IPS-11a (cell line): ENCODE measurements at regions not wholly inside any gene's neighbourhood (a gene's known extent, or its start where the extent isn't known, plus 50 kb on each side); places are given as distances from the start of the nearest gene placed in this dataset.

Experiments used
- H3K4me3 ChIP-seq: one replicate; pipeline ENCODE4 v1.5.1; 2013; ENCODE audit warnings: low read depth, low read length, control low read depth

GRCh38 chr20:60407938-60408337 is 449.7 kb downstream of the CDH26 start:
- no peak overlapping the region for H3K4me3 ChIP-seq

- no peak overlapping the region for H3K4me3 ChIP-seq
Observed at GRCh38 chr20:60408435-60408834, 450.2 kb downstream of the CDH26 start.

- H3K4me3 ChIP-seq, result no peak overlapping the region
Observed at GRCh38 chr20:60410618-60411264, 452.5 kb downstream of the CDH26 start.

- H3K4me3 ChIP-seq, result no peak overlapping the region
Observed at GRCh38 chr20:60411813-60412212, 453.6 kb downstream of the CDH26 start.

GRCh38 chr20:60420676-60421229 is 462.5 kb downstream of the CDH26 start:
- no peak overlapping the region for H3K4me3 ChIP-seq

- H3K4me3 ChIP-seq, result no peak overlapping the region
Observed at GRCh38 chr20:60422848-60423247, 464.6 kb downstream of the CDH26 start.

GRCh38 chr20:60424267-60424902 is 466.2 kb downstream of the CDH26 start:
- no peak overlapping the region for H3K4me3 ChIP-seq

GRCh38 chr20:60427516-60427915 is 469.3 kb downstream of the CDH26 start:
- H3K4me3 ChIP-seq, result no peak overlapping the region

- no peak overlapping the region for H3K4me3 ChIP-seq
Observed at GRCh38 chr20:60428651-60429050, 470.4 kb downstream of the CDH26 start.

- no peak overlapping the region for H3K4me3 ChIP-seq
Observed at GRCh38 chr20:60430516-60431001, 472.3 kb downstream of the CDH26 start.

GRCh38 chr20:60431349-60431748 is 473.1 kb downstream of the CDH26 start:
- no peak overlapping the region for H3K4me3 ChIP-seq

- no peak overlapping the region for H3K4me3 ChIP-seq
Observed at GRCh38 chr20:60437418-60437817, 479.2 kb downstream of the CDH26 start.

- no peak overlapping the region for H3K4me3 ChIP-seq
Observed at GRCh38 chr20:60446267-60447111, 488.3 kb downstream of the CDH26 start.

GRCh38 chr20:60447703-60448102 is 489.5 kb downstream of the CDH26 start:
- no peak overlapping the region for H3K4me3 ChIP-seq

- H3K4me3 ChIP-seq, result no peak overlapping the region
Observed at GRCh38 chr20:60453388-60454246, 495.4 kb downstream of the CDH26 start.

GRCh38 chr20:60454491-60454890 is 496.3 kb downstream of the CDH26 start:
- H3K4me3 ChIP-seq, result no peak overlapping the region

- H3K4me3 ChIP-seq, result no peak overlapping the region
Observed at GRCh38 chr20:60455272-60455671, 497.0 kb downstream of the CDH26 start.

GRCh38 chr20:60459212-60459611 is 501.0 kb downstream of the CDH26 start:
- no peak overlapping the region for H3K4me3 ChIP-seq

GRCh38 chr20:60461993-60462392 is 503.8 kb downstream of the CDH26 start:
- H3K4me3 ChIP-seq, result no peak overlapping the region

GRCh38 chr20:60463798-60464197 is 505.6 kb downstream of the CDH26 start:
- no peak overlapping the region for H3K4me3 ChIP-seq
